ENCODE measurements at regions not wholly inside any gene's neighbourhood (a gene's known extent, or its start where the extent isn't known, plus 50 kb on each side); places are given as distances from the start of the nearest gene placed in this dataset.

GRCh38 chr18:72412927-72413326 lies 131.2 kb downstream of the CBLN2 start:
- Histone ChIP-seq H3K9me3 (replicated peaks; ENCODE audit: insufficient read depth, low read length) (no peaks in the 10 kb centered on the region), H3K4me1 (ENCODE audit: low read length) (peaks cover 16% of the 10 kb centered on the region), H4K20me1 (ENCODE audit: insufficient read depth, low read length) (no peaks in the 10 kb centered on the region), H3K36me3 (replicated peaks; ENCODE audit: insufficient read depth, low read length) (no peaks in the 10 kb centered on the region), H3K79me2 (ENCODE audit: low read length) (no peaks in the 10 kb centered on the region), H3K9me2 (replicated peaks; ENCODE audit: insufficient read depth, low read length) (no peaks in the 10 kb centered on the region), H3K4me2 (ENCODE audit: low read depth, low read length) (no peak overlapping the region), H3K9ac (ENCODE audit: low read length) (no peak overlapping the region), H3F3A (ENCODE audit: insufficient read depth, low read length) (no peaks in the 10 kb centered on the region; the same call in 1 of the 2 replicates), H3K27me3 (replicated peaks; ENCODE audit: insufficient read depth, low read length) (no peaks in the 10 kb centered on the region), H3K4me3 (ENCODE audit: low read length) (no peak overlapping the region), H3K27ac (ENCODE audit: low read length) (no peak overlapping the region), H2AFZ (ENCODE audit: low read length) (no peak overlapping the region)
- no peak for DNase-seq
- no peak for TF ChIP-seq CTCF (IDR thresholded peaks at IDR 0.05; ENCODE audit: low read length)
- TF ChIP-seq EZH2phosphoT487 (IDR thresholded peaks at IDR 0.05; ENCODE audit: low read length), result no peak
- TF ChIP-seq EZH2 (optimal IDR thresholded peaks at IDR 0.05; ENCODE audit: low read depth, low read length), result no peak

- H3K9me3 ChIP-seq (replicated peaks; ENCODE audit: insufficient read depth, low read length), result no peaks in the 10 kb centered on the region
- peaks cover 22% of the 10 kb centered on the region for H3K4me1 ChIP-seq (ENCODE audit: low read length)
- no peaks in the 10 kb centered on the region for H4K20me1 ChIP-seq (ENCODE audit: insufficient read depth, low read length)
- H3K36me3 ChIP-seq (replicated peaks; ENCODE audit: insufficient read depth, low read length), result no peaks in the 10 kb centered on the region
- peaks cover 8% of the 10 kb centered on the region for H3F3A ChIP-seq (ENCODE audit: insufficient read depth, low read length)
- no peak overlapping the region for H3K9ac ChIP-seq (ENCODE audit: low read length)
- no peaks in the 10 kb centered on the region for H3K27me3 ChIP-seq (replicated peaks; ENCODE audit: insufficient read depth, low read length)
- TF ChIP-seq CTCF (IDR thresholded peaks at IDR 0.05; ENCODE audit: low read length), result no peak
- no peak for TF ChIP-seq EZH2phosphoT487 (IDR thresholded peaks at IDR 0.05; ENCODE audit: low read length)
- TF ChIP-seq EZH2 (optimal IDR thresholded peaks at IDR 0.05; ENCODE audit: low read depth, low read length), result no peak
- no peak overlapping the region for H3K27ac ChIP-seq (ENCODE audit: low read length)
- no peaks in the 10 kb centered on the region for H3K9me2 ChIP-seq (replicated peaks; ENCODE audit: insufficient read depth, low read length)
- H2AFZ ChIP-seq (ENCODE audit: low read length), result no peak overlapping the region
- DNase-seq, result no peak
- H3K79me2 ChIP-seq (ENCODE audit: low read length), result no peaks in the 10 kb centered on the region
- H3K4me3 ChIP-seq (ENCODE audit: low read length), result no peak overlapping the region
- no peak overlapping the region for H3K4me2 ChIP-seq (ENCODE audit: low read depth, low read length)
Measured at GRCh38 chr18:72411261-72411660, 132.9 kb downstream of the CBLN2 start.

GRCh38 chr18:72410399-72410798 lies 133.7 kb downstream of the CBLN2 start:
- peak overlapping the region; percentile 35; the same call in 1 of the 2 replicates for H3K4me2 ChIP-seq (ENCODE audit: low read depth, low read length)
- no peak overlapping the region for H3K9ac ChIP-seq (ENCODE audit: low read length)
- H3K27ac ChIP-seq (ENCODE audit: low read length), result no peak overlapping the region
- 0 out of 2 replicates have a peak overlapping the region, but pooled peaks have one; percentile 50 for H2AFZ ChIP-seq (ENCODE audit: low read length)
- no peaks in the 10 kb centered on the region for H4K20me1 ChIP-seq (ENCODE audit: insufficient read depth, low read length)
- TF ChIP-seq CTCF (IDR thresholded peaks at IDR 0.05; ENCODE audit: low read length) (no peak), EZH2phosphoT487 (IDR thresholded peaks at IDR 0.05; ENCODE audit: low read length) (no peak), EZH2 (optimal IDR thresholded peaks at IDR 0.05; ENCODE audit: low read depth, low read length) (no peak)
- no peaks in the 10 kb centered on the region for H3K9me3 ChIP-seq (replicated peaks; ENCODE audit: insufficient read depth, low read length)
- peak; percentile 62 for DNase-seq
- H3F3A ChIP-seq (ENCODE audit: insufficient read depth, low read length), result peaks cover 8% of the 10 kb centered on the region
- H3K4me1 ChIP-seq (ENCODE audit: low read length), result peaks cover 22% of the 10 kb centered on the region
- H3K79me2 ChIP-seq (ENCODE audit: low read length), result no peaks in the 10 kb centered on the region
- H3K9me2 ChIP-seq (replicated peaks; ENCODE audit: insufficient read depth, low read length), result no peaks in the 10 kb centered on the region
- no peaks in the 10 kb centered on the region for H3K27me3 ChIP-seq (replicated peaks; ENCODE audit: insufficient read depth, low read length)
- H3K4me3 ChIP-seq (ENCODE audit: low read length), result no peak overlapping the region
- no peaks in the 10 kb centered on the region for H3K36me3 ChIP-seq (replicated peaks; ENCODE audit: insufficient read depth, low read length)
